ENCODE measurements at regions not wholly inside any gene's neighbourhood (a gene's known extent, or its start where the extent isn't known, plus 50 kb on each side); places are given as distances from the start of the nearest gene placed in this dataset.

DNA sequence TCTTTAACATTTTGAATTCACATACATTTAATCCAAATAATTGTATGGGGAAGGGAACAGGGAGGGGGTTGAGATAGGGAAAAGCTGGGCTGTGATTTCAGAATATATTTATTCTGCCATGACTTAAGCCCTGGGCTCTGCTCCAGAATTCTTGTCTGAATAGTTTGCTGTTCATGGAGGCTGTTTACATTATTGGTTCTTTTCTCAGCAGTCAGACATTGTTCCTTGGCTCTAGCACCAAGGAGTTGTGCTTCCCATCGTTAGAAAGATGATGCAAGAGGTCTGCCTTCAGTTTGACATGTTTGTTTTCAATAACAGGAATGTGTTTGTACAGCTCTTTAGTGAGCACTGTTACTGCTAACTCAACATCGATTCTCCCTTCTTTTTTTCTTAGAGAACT, 198.8 kb upstream of the CDYL start (continued):
- TF ChIP-seq ZNF462 (CRISPR knock-in tag; IDR thresholded peaks at IDR 0.05) (no peak), NANOG (IDR thresholded peaks at IDR 0.05; ENCODE audit: borderline replicate concordance) (no peak), ZNF331 (CRISPR knock-in tag; IDR thresholded peaks at IDR 0.05; ENCODE audit: low read depth) (no peak), ZNF114 (CRISPR knock-in tag; IDR thresholded peaks at IDR 0.05) (no peak), CREB1 (CRISPR knock-in tag; IDR thresholded peaks at IDR 0.05; ENCODE audit: low read depth) (no peak), EZH2phosphoT487 (IDR thresholded peaks at IDR 0.05; ENCODE audit: unreplicated experiment) (no peak), EZH2 (IDR thresholded peaks at IDR 0.05; ENCODE audit: low read depth, unreplicated experiment) (no peak), STAT1 (IDR thresholded peaks at IDR 0.05; ENCODE audit: unreplicated experiment) (no peak)
- TF ChIP-seq, protein P1, sequence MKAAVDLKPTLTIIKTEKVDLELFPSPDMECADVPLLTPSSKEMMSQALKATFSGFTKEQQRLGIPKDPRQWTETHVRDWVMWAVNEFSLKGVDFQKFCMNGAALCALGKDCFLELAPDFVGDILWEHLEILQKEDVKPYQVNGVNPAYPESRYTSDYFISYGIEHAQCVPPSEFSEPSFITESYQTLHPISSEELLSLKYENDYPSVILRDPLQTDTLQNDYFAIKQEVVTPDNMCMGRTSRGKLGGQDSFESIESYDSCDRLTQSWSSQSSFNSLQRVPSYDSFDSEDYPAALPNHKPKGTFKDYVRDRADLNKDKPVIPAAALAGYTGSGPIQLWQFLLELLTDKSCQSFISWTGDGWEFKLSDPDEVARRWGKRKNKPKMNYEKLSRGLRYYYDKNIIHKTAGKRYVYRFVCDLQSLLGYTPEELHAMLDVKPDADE (IDR thresholded peaks at IDR 0.05) = no peak
- TF ChIP-seq, protein P2, sequence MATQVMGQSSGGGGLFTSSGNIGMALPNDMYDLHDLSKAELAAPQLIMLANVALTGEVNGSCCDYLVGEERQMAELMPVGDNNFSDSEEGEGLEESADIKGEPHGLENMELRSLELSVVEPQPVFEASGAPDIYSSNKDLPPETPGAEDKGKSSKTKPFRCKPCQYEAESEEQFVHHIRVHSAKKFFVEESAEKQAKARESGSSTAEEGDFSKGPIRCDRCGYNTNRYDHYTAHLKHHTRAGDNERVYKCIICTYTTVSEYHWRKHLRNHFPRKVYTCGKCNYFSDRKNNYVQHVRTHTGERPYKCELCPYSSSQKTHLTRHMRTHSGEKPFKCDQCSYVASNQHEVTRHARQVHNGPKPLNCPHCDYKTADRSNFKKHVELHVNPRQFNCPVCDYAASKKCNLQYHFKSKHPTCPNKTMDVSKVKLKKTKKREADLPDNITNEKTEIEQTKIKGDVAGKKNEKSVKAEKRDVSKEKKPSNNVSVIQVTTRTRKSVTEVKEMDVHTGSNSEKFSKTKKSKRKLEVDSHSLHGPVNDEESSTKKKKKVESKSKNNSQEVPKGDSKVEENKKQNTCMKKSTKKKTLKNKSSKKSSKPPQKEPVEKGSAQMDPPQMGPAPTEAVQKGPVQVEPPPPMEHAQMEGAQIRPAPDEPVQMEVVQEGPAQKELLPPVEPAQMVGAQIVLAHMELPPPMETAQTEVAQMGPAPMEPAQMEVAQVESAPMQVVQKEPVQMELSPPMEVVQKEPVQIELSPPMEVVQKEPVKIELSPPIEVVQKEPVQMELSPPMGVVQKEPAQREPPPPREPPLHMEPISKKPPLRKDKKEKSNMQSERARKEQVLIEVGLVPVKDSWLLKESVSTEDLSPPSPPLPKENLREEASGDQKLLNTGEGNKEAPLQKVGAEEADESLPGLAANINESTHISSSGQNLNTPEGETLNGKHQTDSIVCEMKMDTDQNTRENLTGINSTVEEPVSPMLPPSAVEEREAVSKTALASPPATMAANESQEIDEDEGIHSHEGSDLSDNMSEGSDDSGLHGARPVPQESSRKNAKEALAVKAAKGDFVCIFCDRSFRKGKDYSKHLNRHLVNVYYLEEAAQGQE (IDR thresholded peaks at IDR 0.05; ENCODE audit: unreplicated experiment) = no peak

Measured in GM23338 (cell line).